ENCODE measurements at regions not wholly inside any gene's neighbourhood (a gene's known extent, or its start where the extent isn't known, plus 50 kb on each side); places are given as distances from the start of the nearest gene placed in this dataset.

DNA sequence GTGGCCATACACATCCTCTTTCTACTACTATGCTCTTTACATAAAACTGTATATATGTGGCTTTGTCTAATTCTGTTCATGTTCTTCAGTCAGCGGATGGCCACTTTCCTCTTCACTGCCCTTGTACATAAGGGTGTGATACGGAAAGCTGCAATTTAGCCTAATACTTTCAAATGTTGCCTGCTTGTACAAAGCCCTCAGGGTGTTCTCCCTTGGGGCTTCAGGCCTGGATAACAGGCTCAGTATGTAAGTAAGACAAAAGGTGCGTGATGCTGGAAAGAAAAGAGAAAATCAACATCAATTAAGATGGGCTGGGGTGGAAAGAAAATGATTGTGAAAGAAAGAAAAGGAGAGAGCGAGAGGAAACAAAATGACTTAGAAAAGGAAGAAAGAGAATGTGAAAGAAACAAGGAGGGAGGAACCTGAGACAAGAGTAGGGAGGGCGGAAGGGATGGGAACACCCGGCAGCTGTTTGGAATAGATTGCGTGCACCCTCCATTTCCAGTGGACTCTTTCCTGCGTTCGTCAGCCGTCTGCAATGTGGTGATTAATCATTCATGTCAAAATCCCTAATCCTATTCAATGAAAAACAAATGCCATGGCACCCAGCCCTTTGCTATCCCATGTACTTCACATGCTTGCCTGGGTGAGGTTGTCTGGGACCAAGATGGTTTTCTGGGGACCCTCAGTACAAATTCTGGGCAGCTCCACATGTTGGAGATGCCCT lies 553.6 kb downstream of the NUF2 start:
- H3K36me3 ChIP-seq (ENCODE audit: control insufficient read depth, insufficient read depth, low read length) = no peaks in the 10 kb centered on the region
- H3K9me1 ChIP-seq (ENCODE audit: insufficient read depth, low read length) = no peaks in the 10 kb centered on the region
- in situ Hi-C loops (cut with MboI; ENCODE audit: low sequenced_read_pairs) = no loop called here
- no peak overlapping the region for H2BK20ac ChIP-seq (ENCODE audit: low read depth, low read length)
- H3K27me3 ChIP-seq (ENCODE audit: control insufficient read depth, insufficient read depth, low read length) = no peaks in the 10 kb centered on the region
- H3K4me3 ChIP-seq (ENCODE audit: insufficient read depth, low read depth, low read length) = no peak overlapping the region
- H3K4me1 ChIP-seq (ENCODE audit: control insufficient read depth, insufficient read depth, low read length) = no peaks in the 10 kb centered on the region
- no peak overlapping the region for H3K23ac ChIP-seq (ENCODE audit: low read depth, low read length)
- intact Hi-C loops (cut with micrococcal nuclease) = no loop called here
- no CpG with 5 or more reads among the region's 10 CpGs for WGBS, 2 experiments (ENCODE audit: extremely low coverage in 2 of 2, insufficient read length in 1 of 2)
- no peak overlapping the region for H2AK9ac ChIP-seq (replicated peaks; ENCODE audit: low read depth, low read length, poor library complexity)
- peak overlapping the region; percentile 60; the same call in 1 of the 2 replicates for H2BK120ac ChIP-seq (ENCODE audit: low read depth, low read length)
- no peak overlapping the region; the same call in 1 of the 2 replicates for H4K91ac ChIP-seq (ENCODE audit: insufficient read depth, low read depth, low read length)
- ChIA-PET POLR2A (ENCODE audit: unreplicated experiment) (no interaction called here), CTCF (no interaction called here)
- H3K14ac ChIP-seq (replicated peaks; ENCODE audit: low read depth, low read length) = no peak overlapping the region
- H4K20me1 ChIP-seq (ENCODE audit: insufficient read depth, low read length) = no peaks in the 10 kb centered on the region
- peak overlapping the region; percentile 62; the same call in 1 of the 2 replicates for H3K27ac ChIP-seq (ENCODE audit: insufficient read depth, low read length)
- no peak overlapping the region for H4K5ac ChIP-seq (ENCODE audit: low read depth, low read length)
- H2BK5ac ChIP-seq (ENCODE audit: low read depth, low read length, poor library complexity, severe bottlenecking) = no peak overlapping the region
- H2BK15ac ChIP-seq (ENCODE audit: low read depth, low read length) = no peak overlapping the region
- H3K79me1 ChIP-seq (ENCODE audit: low read depth in 1 of 2, low read length in 2 of 2) = no peaks in the 10 kb centered on the region
- no peak overlapping the region for H4K8ac ChIP-seq (ENCODE audit: low read depth in 2 of 2, low read length in 2 of 2)
- BruUV-seq (replicated peaks) = no TSS peak
- H3K4me2 ChIP-seq (ENCODE audit: low read depth, low read length) = no peak overlapping the region
- peak; percentile 22 for DNase-seq
- H3K9me3 ChIP-seq (ENCODE audit: control insufficient read depth, insufficient read depth, low read length) = no peaks in the 10 kb centered on the region; the same call in 1 of the 2 replicates
- no peak overlapping the region for H3K56ac ChIP-seq (ENCODE audit: extremely low read depth, insufficient read depth, low read length)
- no peak overlapping the region for H2AFZ ChIP-seq (replicated peaks; ENCODE audit: low read length, poor library complexity)
- no peak overlapping the region for H3K9ac ChIP-seq (ENCODE audit: low read depth, low read length)
- no peak overlapping the region for H2AK5ac ChIP-seq (ENCODE audit: low read depth, low read length)
- no peak for TF ChIP-seq POLR2A (IDR thresholded peaks at IDR 0.05; ENCODE audit: low read depth, low read length)
- TF ChIP-seq FOS (IDR thresholded peaks at IDR 0.05; ENCODE audit: low read depth, low read length) = no peak
- TF ChIP-seq, protein P1, sequence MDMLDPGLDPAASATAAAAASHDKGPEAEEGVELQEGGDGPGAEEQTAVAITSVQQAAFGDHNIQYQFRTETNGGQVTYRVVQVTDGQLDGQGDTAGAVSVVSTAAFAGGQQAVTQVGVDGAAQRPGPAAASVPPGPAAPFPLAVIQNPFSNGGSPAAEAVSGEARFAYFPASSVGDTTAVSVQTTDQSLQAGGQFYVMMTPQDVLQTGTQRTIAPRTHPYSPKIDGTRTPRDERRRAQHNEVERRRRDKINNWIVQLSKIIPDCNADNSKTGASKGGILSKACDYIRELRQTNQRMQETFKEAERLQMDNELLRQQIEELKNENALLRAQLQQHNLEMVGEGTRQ (IDR thresholded peaks at IDR 0.05; ENCODE audit: low read depth, low read length) = no peak
- TF ChIP-seq, protein P2, sequence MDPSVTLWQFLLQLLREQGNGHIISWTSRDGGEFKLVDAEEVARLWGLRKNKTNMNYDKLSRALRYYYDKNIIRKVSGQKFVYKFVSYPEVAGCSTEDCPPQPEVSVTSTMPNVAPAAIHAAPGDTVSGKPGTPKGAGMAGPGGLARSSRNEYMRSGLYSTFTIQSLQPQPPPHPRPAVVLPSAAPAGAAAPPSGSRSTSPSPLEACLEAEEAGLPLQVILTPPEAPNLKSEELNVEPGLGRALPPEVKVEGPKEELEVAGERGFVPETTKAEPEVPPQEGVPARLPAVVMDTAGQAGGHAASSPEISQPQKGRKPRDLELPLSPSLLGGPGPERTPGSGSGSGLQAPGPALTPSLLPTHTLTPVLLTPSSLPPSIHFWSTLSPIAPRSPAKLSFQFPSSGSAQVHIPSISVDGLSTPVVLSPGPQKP (IDR thresholded peaks at IDR 0.05; ENCODE audit: borderline replicate concordance, low read depth, low read length) = no peak
- TF ChIP-seq RFX5 (IDR thresholded peaks at IDR 0.05; ENCODE audit: low read depth, low read length) = no peak
- TF ChIP-seq NFE2L2 (IDR thresholded peaks at IDR 0.05; ENCODE audit: low read depth, low read length) = no peak
- ATAC-seq (ENCODE audit: low read depth) = no peak
- H3K4ac ChIP-seq (ENCODE audit: low read depth, low read length) = no peak overlapping the region
- dilution Hi-C loops (cut with HindIII; ENCODE audit: low sequenced_read_pairs, unreplicated experiment) = no loop called here
- H3K18ac ChIP-seq (ENCODE audit: low read depth, low read length) = no peak overlapping the region

Measured in IMR-90 (cell line).